Stomach (tissue), 4 donors: ENCODE measurements at regions not wholly inside any gene's neighbourhood (a gene's known extent, or its start where the extent isn't known, plus 50 kb on each side); places are given as distances from the start of the nearest gene placed in this dataset.

Experiments
- CTCF ChIP-seq, 7 experiments: fragments of 450-650 bp in 4 of 7; fragments of 200-600 bp in 3 of 7; sonication (generic) in 3 of 7; IDR thresholded peaks; one replicate each; pipeline ENCODE4 v1.5.1; 2016 to 2019; ENCODE audit warnings: antibody characterized with exemption in 7 of 7, control low read depth in 2 of 7, mild to moderate bottlenecking in 1 of 7
- EP300 ChIP-seq: sonication (generic); formaldehyde crosslinking; IDR thresholded peaks from one replicate; pipeline ENCODE4 v1.6.1; 2017; ENCODE audit warnings: antibody characterized with exemption
- POLR2A ChIP-seq, 4 donors: fragments of 450-650 bp; IDR thresholded peaks; one replicate each; pipeline ENCODE4 v1.6.1; 2016; ENCODE audit warnings: antibody characterized with exemption in 4 of 4, control low read depth in 2 of 4, mild to moderate bottlenecking in 1 of 4, moderate library complexity in 1 of 4
- POLR2AphosphoS5 ChIP-seq, 3 donors: sonication (generic); formaldehyde crosslinking; IDR thresholded peaks; one replicate each; pipeline ENCODE4 v1.6.1; 2016; ENCODE audit warnings: antibody characterized with exemption in 3 of 3

GRCh38 chr15:39167164-39168058, 413.5 kb upstream of the THBS1 start:
- no peak for TF ChIP-seq CTCF (IDR thresholded peaks at IDR 0.05)
- no peak for TF ChIP-seq POLR2A (IDR thresholded peaks at IDR 0.05)
- TF ChIP-seq EP300 = no peak
- TF ChIP-seq POLR2AphosphoS5 (IDR thresholded peaks at IDR 0.05) = no peak
